ENCODE measurements at regions not wholly inside any gene's neighbourhood (a gene's known extent, or its start where the extent isn't known, plus 50 kb on each side); places are given as distances from the start of the nearest gene placed in this dataset.

DNA sequence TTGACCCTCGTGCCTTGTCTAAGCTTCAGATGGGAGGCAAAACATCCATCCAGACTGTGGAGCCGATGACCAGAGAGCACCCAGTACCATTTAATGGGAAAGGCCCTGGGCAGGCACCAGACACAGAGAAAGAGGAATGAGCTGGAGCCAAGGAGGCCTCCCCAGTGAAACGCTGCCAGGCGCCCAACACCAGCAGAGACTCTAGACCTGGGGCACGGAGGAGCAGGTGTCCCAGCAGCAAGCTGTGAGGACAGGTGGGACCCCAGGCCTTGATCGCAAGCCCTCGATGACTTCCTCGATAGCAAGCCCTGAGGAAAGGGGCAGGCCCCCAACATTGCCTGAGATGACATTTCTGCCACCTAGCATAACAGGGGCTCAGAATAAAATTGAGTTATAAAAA, 62.2 kb upstream of the SIAH1 start:
- H3K4me1 ChIP-seq: peaks cover 0 to 17% (median 7%) of the 10 kb centered on the region in 3 donors
- H3K36me3 ChIP-seq: no peaks in the 10 kb centered on the region
- no peaks in the 10 kb centered on the region for H3K9me3 ChIP-seq
- no peak overlapping the region for H3K27ac ChIP-seq
- TF ChIP-seq EP300 (IDR thresholded peaks at IDR 0.05): no peak
- TF ChIP-seq POLR2A (IDR thresholded peaks at IDR 0.05): no peak
- TF ChIP-seq, protein P1, sequence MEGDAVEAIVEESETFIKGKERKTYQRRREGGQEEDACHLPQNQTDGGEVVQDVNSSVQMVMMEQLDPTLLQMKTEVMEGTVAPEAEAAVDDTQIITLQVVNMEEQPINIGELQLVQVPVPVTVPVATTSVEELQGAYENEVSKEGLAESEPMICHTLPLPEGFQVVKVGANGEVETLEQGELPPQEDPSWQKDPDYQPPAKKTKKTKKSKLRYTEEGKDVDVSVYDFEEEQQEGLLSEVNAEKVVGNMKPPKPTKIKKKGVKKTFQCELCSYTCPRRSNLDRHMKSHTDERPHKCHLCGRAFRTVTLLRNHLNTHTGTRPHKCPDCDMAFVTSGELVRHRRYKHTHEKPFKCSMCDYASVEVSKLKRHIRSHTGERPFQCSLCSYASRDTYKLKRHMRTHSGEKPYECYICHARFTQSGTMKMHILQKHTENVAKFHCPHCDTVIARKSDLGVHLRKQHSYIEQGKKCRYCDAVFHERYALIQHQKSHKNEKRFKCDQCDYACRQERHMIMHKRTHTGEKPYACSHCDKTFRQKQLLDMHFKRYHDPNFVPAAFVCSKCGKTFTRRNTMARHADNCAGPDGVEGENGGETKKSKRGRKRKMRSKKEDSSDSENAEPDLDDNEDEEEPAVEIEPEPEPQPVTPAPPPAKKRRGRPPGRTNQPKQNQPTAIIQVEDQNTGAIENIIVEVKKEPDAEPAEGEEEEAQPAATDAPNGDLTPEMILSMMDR (IDR thresholded peaks at IDR 0.05): no peak
- no peak for TF ChIP-seq POLR2AphosphoS5 (IDR thresholded peaks at IDR 0.05)
- no peaks in the 10 kb centered on the region for H3K27me3 ChIP-seq
- H3K4me3 ChIP-seq: no peak overlapping the region
- WGBS, 2 donors (ENCODE audit: low coverage in 1 of 2): 78 to 94% methylated on average over 3 to 5 of the region's 8 CpGs
- ATAC-seq: no peak

DNA sequence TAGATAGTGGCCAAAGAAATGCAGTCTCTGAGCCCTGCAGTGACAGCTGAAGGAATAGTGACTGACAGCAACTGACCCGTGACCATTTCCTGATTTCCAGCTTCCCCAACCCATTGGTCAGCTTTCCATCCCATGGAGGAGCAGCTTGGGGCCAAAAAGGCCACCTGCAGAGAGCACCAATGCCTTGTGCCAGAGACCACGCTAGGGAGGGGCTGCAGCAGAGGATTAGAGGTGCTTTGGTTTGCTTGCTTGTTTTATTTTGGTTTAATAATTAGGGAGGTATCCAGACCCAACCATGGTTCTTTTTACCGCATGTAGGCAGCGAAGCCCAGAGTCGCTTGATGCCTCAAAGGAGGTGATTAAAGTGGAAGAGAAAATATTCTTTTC, 61.3 kb upstream of the SIAH1 start:
- Histone ChIP-seq H3K27ac (no peak overlapping the region), H3K4me3 (no peak overlapping the region), H3K9me3 (no peaks in the 10 kb centered on the region), H3K36me3 (no peaks in the 10 kb centered on the region), H3K4me1 (peaks cover 0 to 17% (median 7%) of the 10 kb centered on the region in 3 donors), H3K27me3 (no peaks in the 10 kb centered on the region)
- ATAC-seq: no peak
- TF ChIP-seq EP300 (IDR thresholded peaks at IDR 0.05) (no peak), POLR2AphosphoS5 (IDR thresholded peaks at IDR 0.05) (no peak), POLR2A (IDR thresholded peaks at IDR 0.05) (no peak)
- TF ChIP-seq, protein P1 (IDR thresholded peaks at IDR 0.05): no peak
- 43 to 84% methylated on average over 2 to 4 of the region's 5 CpGs for WGBS, 2 donors (ENCODE audit: low coverage in 1 of 2)

DNA sequence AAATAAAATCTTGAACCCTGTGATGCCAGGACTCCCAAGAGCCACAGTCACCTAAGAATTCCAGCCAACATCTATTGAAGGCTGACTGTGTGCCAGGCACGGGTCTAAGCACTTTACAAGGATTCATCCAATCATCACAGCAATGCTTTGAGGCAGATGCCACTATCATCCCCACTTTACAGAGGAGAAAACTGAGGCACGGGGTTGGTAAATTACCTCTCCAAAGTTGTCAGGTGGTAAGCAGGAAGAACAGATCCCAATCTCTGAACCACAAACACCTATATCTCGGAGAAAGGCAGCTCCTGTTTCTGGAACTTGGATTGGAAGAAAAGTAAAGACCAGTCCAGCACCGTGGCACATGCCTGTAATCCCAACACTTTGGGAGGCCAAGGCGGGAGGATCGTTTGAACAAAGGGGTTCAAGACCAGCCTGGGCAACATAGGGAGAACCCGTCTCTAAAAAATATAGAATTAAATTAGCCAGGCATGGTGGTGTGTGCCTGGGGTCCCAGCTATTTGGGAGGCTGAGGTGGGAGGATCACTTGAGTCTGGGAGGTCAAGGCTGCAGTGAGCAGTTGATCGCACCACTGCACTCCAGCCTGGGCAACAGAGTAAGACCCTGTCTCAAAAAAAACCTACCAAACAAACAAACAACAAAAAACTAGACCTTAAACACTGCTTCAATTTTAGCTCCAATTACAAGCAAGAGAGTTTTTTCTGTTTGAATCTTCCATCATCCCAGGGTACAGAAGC, 60.7 kb upstream of the SIAH1 start:
- WGBS, 2 donors (ENCODE audit: low coverage in 1 of 2): 88 to 94% methylated on average over 5 to 6 of the region's 8 CpGs
- H3K27me3 ChIP-seq: no peaks in the 10 kb centered on the region
- no peak for ATAC-seq
- H3K9me3 ChIP-seq: no peaks in the 10 kb centered on the region
- peak overlapping the region in 2 of 4 donors; percentile 64 to 65 for H3K27ac ChIP-seq
- TF ChIP-seq, protein P1 (IDR thresholded peaks at IDR 0.05): no peak
- TF ChIP-seq EP300 (IDR thresholded peaks at IDR 0.05) (no peak), POLR2A (IDR thresholded peaks at IDR 0.05) (no peak), POLR2AphosphoS5 (IDR thresholded peaks at IDR 0.05) (no peak)
- no peaks in the 10 kb centered on the region for H3K36me3 ChIP-seq
- H3K4me3 ChIP-seq: no peak overlapping the region
- peaks cover 0 to 17% (median 7%) of the 10 kb centered on the region in 3 donors for H3K4me1 ChIP-seq

DNA sequence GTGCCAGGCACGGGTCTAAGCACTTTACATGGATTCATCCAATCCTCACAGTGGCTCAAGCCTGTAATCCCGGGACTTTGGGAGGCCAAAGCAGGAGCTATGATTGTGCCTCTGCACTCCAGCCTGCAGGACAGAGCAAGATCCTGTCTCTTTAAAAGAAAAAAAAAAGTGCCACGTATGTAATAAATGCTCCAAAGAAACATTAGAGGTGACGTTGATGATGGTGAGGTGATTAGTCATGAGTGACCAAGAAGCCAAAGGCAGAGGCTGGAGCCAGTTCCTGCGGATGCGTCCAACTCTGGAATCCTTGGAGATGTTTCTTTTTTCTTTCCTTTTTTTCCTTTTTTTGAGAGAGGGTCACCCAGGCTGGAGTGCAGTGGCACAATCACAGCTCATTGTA, 59.4 kb upstream of the SIAH1 start:
- peak; percentile 80 for ATAC-seq
- 40 to 42% methylated on average over 6 of the region's 6 CpGs for WGBS, 2 donors (ENCODE audit: low coverage in 1 of 2)
- H3K4me1 ChIP-seq: peaks cover 0 to 17% (median 7%) of the 10 kb centered on the region in 3 donors

More for the DNA sequence above, 59.4 kb upstream of the SIAH1 start:
- Histone ChIP-seq H3K4me3 (no peak overlapping the region), H3K27me3 (no peaks in the 10 kb centered on the region), H3K9me3 (no peaks in the 10 kb centered on the region), H3K27ac (peak overlapping the region in 2 of 4 donors; percentile 56 to 65), H3K36me3 (no peaks in the 10 kb centered on the region)
- TF ChIP-seq, protein P1 (IDR thresholded peaks at IDR 0.05): no peak
- no peak for TF ChIP-seq EP300 (IDR thresholded peaks at IDR 0.05)
- TF ChIP-seq POLR2A (IDR thresholded peaks at IDR 0.05): no peak
- no peak for TF ChIP-seq POLR2AphosphoS5 (IDR thresholded peaks at IDR 0.05)
